Epithelial cell of proximal tubule (primary cell): ENCODE measurements at regions not wholly inside any gene's neighbourhood (a gene's known extent, or its start where the extent isn't known, plus 50 kb on each side); places are given as distances from the start of the nearest gene placed in this dataset.
"Not testable (repeated sequence)": the region's sequence is repeated elsewhere in the genome, so short reads cannot be mapped to it uniquely, and the experiment has no call there.

Source experiments
- DNase-seq: peaks from one replicate; pipeline ENCODE4 v3.0.0-alpha.2; 2011; ENCODE audit warnings: low read depth
- H3K4me3 ChIP-seq: 2 replicates; pipeline ENCODE4 v1.5.1; 2011; ENCODE audit warnings: low read depth, mild to moderate bottlenecking, low read length
- CTCF ChIP-seq: conservative IDR thresholded peaks from 2 replicates; pipeline ENCODE4 v1.5.1; 2012; ENCODE audit warnings: low read depth, mild to moderate bottlenecking, low read length

GRCh38 chr2:53130441-53130943 lies 637.1 kb upstream of the CHAC2 start:
- H3K4me3 ChIP-seq: no peak overlapping the region
- peak; percentile 52 for DNase-seq
- no peak for TF ChIP-seq CTCF

- peak; percentile 98 for DNase-seq
- TF ChIP-seq CTCF: no peak
- H3K4me3 ChIP-seq: no peak overlapping the region
Observed at GRCh38 chr2:53129851-53130250, 637.8 kb upstream of the CHAC2 start.

- no peak for DNase-seq
- no peak overlapping the region for H3K4me3 ChIP-seq
- TF ChIP-seq CTCF: no peak
Observed at GRCh38 chr2:53127061-53127650, 640.4 kb upstream of the CHAC2 start.

- DNase-seq: no peak
- TF ChIP-seq CTCF: no peak
Observed at GRCh38 chr2:53114991-53115390, 652.6 kb upstream of the CHAC2 start.

GRCh38 chr2:53114582-53114981 lies 653.0 kb upstream of the CHAC2 start:
- no peak for TF ChIP-seq CTCF
- no peak overlapping the region for H3K4me3 ChIP-seq
- DNase-seq: no peak

More at GRCh38 chr2:53114991-53115390, 652.6 kb upstream of the CHAC2 start:
- H3K4me3 ChIP-seq: no peak overlapping the region

GRCh38 chr2:53112408-53112807 lies 655.2 kb upstream of the CHAC2 start:
- not testable (repeated sequence) for DNase-seq, H3K4me3 ChIP-seq

GRCh38 chr2:53111406-53111805 lies 656.2 kb upstream of the CHAC2 start:
- DNase-seq: no peak
- no peak overlapping the region for H3K4me3 ChIP-seq
- TF ChIP-seq CTCF: no peak

- no peak overlapping the region for H3K4me3 ChIP-seq
- DNase-seq: no peak
- no peak for TF ChIP-seq CTCF
Observed at GRCh38 chr2:53111004-53111403, 656.6 kb upstream of the CHAC2 start.
